BJ (cell line): ENCODE measurements at regions not wholly inside any gene's neighbourhood (a gene's known extent, or its start where the extent isn't known, plus 50 kb on each side); places are given as distances from the start of the nearest gene placed in this dataset. TPM values are rescaled to one million over a fixed set of nuclear protein-coding genes. Genes with fewer than 3 reads are reported as not detected.
A peak's percentile ranks its signal among the peaks of the same experiment; 100 is the strongest.

Experiments
- CTCF ChIA-PET: fragments of 350-600 bp; formaldehyde crosslinking; extraction: SDS; loops from one replicate; lab custom pipeline; 2021; ENCODE audit warnings: antibody characterized with exemption, inconsistent platforms; lab: Yijun Ruan, JAX
- POLR2A ChIA-PET: fragments of 300-600 bp; sonication (Branson Sonifier 250); formaldehyde crosslinking; extraction: SDS; loops from one replicate; lab custom pipeline; 2021; ENCODE audit warnings: antibody characterized with exemption; lab: Charles Lee
- DNase-seq: peaks from one replicate; pipeline ENCODE4 v3.0.0-alpha.2; 2011; ENCODE audit warnings: low read depth
- H3K27me3 ChIP-seq: 2 replicates; pipeline ENCODE4 v1.6.0; 2011; ENCODE audit warnings: low read length; ENCODE audit not compliant: control insufficient read depth, insufficient read depth
- H3K36me3 ChIP-seq: 2 replicates; pipeline ENCODE4 v1.5.1; 2011; ENCODE audit warnings: low read length; ENCODE audit not compliant: control insufficient read depth, insufficient read depth
- H3K4me3 ChIP-seq: 2 replicates; pipeline ENCODE4 v1.5.1; 2011; ENCODE audit warnings: low read depth, mild to moderate bottlenecking, control low read depth, low read length
- small RNA-seq: library from RNA; depleted of rRNA; stranded (forward); fragments of <200 nt; gene quantifications from one replicate; pipeline ENCODE3, GENCODE V24; 2012; ENCODE audit warnings: low replicate concordance, low read depth; ENCODE audit not compliant: insufficient read length
- TF ChIP-seq, protein P1 (sequence below): IDR thresholded peaks from 2 replicates; pipeline ENCODE4 v1.5.1; 2011; ENCODE audit warnings: low read depth, mild to moderate bottlenecking, control low read depth, inconsistent platforms, low read length, moderate library complexity; ENCODE audit not compliant: insufficient read depth

DNA sequence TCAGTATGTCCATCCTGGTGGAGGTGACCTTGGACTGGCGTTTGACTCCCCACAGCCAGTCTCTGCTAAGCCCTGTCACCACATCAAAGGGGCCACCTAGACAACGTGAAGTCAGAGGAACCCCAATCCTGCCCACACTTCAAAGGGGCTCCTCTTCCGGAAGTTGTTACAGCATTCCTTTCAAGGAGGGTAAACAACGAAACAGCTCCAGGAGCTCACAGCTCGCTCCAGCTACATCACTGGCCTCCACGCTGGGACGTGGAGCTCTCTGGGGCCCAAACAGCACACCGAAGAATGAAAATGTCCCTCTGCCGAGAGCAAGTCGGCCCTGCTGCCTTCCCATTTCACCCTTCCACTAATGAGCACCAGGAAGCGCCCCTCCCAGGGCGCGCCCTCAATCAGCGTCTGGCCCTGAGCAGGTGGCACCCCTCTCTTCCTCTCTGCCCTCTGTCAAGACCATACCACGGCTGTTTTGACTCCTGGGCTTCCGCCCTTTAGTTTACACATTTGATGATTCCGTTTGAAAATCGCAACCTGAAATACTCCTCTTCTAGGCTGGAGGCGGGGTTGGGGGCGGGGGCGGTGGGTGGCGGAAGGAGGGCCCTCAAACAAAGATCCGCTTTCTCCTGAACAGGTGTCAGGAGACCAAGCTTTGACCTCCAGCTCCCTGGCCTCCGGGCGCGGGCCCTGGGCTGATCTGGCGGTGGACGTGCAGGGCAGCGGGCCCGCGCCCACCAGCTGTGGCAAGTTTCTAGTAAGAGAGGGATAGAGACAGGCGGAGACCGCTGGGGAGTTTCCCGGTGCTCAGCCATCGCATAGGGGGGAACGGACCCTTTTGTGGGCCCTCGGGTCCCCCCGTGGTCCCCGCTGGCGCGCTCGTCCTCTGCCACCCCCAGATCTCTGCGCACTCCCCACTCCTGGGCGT lies 53.1 kb upstream of the KDM7A start:
- H3K27me3 ChIP-seq = peaks cover 16% of the 10 kb centered on the region
- no peaks in the 10 kb centered on the region for H3K36me3 ChIP-seq
- TF ChIP-seq, protein P1, sequence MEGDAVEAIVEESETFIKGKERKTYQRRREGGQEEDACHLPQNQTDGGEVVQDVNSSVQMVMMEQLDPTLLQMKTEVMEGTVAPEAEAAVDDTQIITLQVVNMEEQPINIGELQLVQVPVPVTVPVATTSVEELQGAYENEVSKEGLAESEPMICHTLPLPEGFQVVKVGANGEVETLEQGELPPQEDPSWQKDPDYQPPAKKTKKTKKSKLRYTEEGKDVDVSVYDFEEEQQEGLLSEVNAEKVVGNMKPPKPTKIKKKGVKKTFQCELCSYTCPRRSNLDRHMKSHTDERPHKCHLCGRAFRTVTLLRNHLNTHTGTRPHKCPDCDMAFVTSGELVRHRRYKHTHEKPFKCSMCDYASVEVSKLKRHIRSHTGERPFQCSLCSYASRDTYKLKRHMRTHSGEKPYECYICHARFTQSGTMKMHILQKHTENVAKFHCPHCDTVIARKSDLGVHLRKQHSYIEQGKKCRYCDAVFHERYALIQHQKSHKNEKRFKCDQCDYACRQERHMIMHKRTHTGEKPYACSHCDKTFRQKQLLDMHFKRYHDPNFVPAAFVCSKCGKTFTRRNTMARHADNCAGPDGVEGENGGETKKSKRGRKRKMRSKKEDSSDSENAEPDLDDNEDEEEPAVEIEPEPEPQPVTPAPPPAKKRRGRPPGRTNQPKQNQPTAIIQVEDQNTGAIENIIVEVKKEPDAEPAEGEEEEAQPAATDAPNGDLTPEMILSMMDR = no peak
- ChIA-PET CTCF (interaction anchor here (1.4 kb wide), 1 partner anchor 97 kb away, joined by 3 read pairs; no protein-coding TSS in a partner anchor), POLR2A (no interaction called here)
- DNase-seq = no peak
- peak overlapping the region; percentile 35 for H3K4me3 ChIP-seq

- no peak for DNase-seq
- no peaks in the 10 kb centered on the region for H3K36me3 ChIP-seq
- H3K27me3 ChIP-seq = peaks cover 16% of the 10 kb centered on the region
- TF ChIP-seq, protein P1 = no peak
- POLR2A ChIA-PET = no interaction called here
- no peak overlapping the region for H3K4me3 ChIP-seq
- CTCF ChIA-PET = no interaction called here
These were observed 52.3 kb upstream of the KDM7A start for GRCh38 chr7:140229101-140229525.

Small RNA genes in the stretch of these regions (small RNA-seq; reads per million reads assigned to genes)
- gene RNU1-58P = not detected
